H9 (cell line): ENCODE measurements at regions not wholly inside any gene's neighbourhood (a gene's known extent, or its start where the extent isn't known, plus 50 kb on each side); places are given as distances from the start of the nearest gene placed in this dataset.

Experiments
- DNase-seq: peaks from one replicate; pipeline ENCODE4 v3.0.0-alpha.2; 2017
- H2AFZ ChIP-seq: one replicate; pipeline ENCODE4 v1.6.1; 2013; ENCODE audit warnings: mild to moderate bottlenecking, low read length, control low read depth, moderate library complexity
- H2AK5ac ChIP-seq: 2 replicates; pipeline ENCODE4 v1.6.1; 2013; ENCODE audit warnings: low read length, control low read depth, mixed read lengths; ENCODE audit not compliant: insufficient read length
- H2BK120ac ChIP-seq: one replicate; pipeline ENCODE4 v1.6.1; 2013; ENCODE audit warnings: low read depth, mild to moderate bottlenecking, low read length, control low read depth, inconsistent platforms; ENCODE audit not compliant: poor library complexity, severe bottlenecking
- H2BK12ac ChIP-seq: 2 replicates; pipeline ENCODE4 v1.6.1; 2013; ENCODE audit warnings: low read length, control low read depth, mixed read lengths, low read depth; ENCODE audit not compliant: insufficient read length
- H2BK15ac ChIP-seq: 2 replicates; pipeline ENCODE4 v1.6.1; 2013; ENCODE audit warnings: low read depth, low read length, control low read depth
- H2BK20ac ChIP-seq: one replicate; pipeline ENCODE4 v1.6.1; 2013; ENCODE audit warnings: low read depth, mild to moderate bottlenecking, low read length, control low read depth, inconsistent platforms; ENCODE audit not compliant: poor library complexity, severe bottlenecking
- H2BK5ac ChIP-seq: 2 replicates; pipeline ENCODE4 v1.6.1; 2013; ENCODE audit warnings: low read length, control low read depth, mixed read lengths; ENCODE audit not compliant: insufficient read length
- H3K14ac ChIP-seq: 2 replicates; pipeline ENCODE4 v1.6.1; 2013; ENCODE audit warnings: low read length, control low read depth; ENCODE audit not compliant: insufficient read depth
- H3K18ac ChIP-seq: 2 replicates; pipeline ENCODE4 v1.6.1; 2013; ENCODE audit warnings: low read depth, mild to moderate bottlenecking, mixed read lengths, low read length, control low read depth; ENCODE audit not compliant: insufficient read length
- H3K23ac ChIP-seq: 2 replicates; pipeline ENCODE4 v1.6.1; 2013; ENCODE audit warnings: low read length, control low read depth, mixed read lengths, low read depth; ENCODE audit not compliant: insufficient read length
- H3K23me2 ChIP-seq: 2 replicates; pipeline ENCODE4 v1.6.1; 2013; ENCODE audit warnings: low read depth, mild to moderate bottlenecking, mixed read lengths, low read length, control low read depth; ENCODE audit not compliant: insufficient read length, poor library complexity, severe bottlenecking
- H3K27ac ChIP-seq: 2 replicates; pipeline ENCODE4 v1.5.1; 2013; ENCODE audit warnings: low read length, control low read depth, mixed read lengths, low read depth; ENCODE audit not compliant: insufficient read length
- H3K27me3 ChIP-seq: 2 replicates; pipeline ENCODE4 v1.6.1; 2013; ENCODE audit warnings: low read length, control low read depth, inconsistent platforms; ENCODE audit not compliant: insufficient read depth
- H3K4ac ChIP-seq: 2 replicates; pipeline ENCODE4 v1.6.1; 2013; ENCODE audit warnings: low read depth, mild to moderate bottlenecking, control low read depth, inconsistent platforms, low read length, moderate library complexity
- H3K4me1 ChIP-seq: 2 replicates; pipeline ENCODE4 v1.6.1; 2013; ENCODE audit warnings: low read length, control low read depth, inconsistent platforms; ENCODE audit not compliant: insufficient read depth
- H3K4me2 ChIP-seq: 2 replicates; pipeline ENCODE4 v1.6.1; 2013; ENCODE audit warnings: low read length, control low read depth, mixed read lengths; ENCODE audit not compliant: insufficient read length, insufficient read depth
- H3K56ac ChIP-seq: 2 replicates; pipeline ENCODE4 v1.6.1; 2013; ENCODE audit warnings: low read depth, mild to moderate bottlenecking, mixed read lengths, low read length, control low read depth; ENCODE audit not compliant: insufficient read length
- H3K79me1 ChIP-seq: 2 replicates; pipeline ENCODE4 v1.6.1; 2013; ENCODE audit warnings: low read depth, mild to moderate bottlenecking, moderate library complexity, low read length, control low read depth, inconsistent platforms; ENCODE audit not compliant: insufficient read depth, poor library complexity, severe bottlenecking
- H3K79me2 ChIP-seq: 2 replicates; pipeline ENCODE4 v1.6.1; 2013; ENCODE audit warnings: low read length, control low read depth, inconsistent platforms; ENCODE audit not compliant: insufficient read depth
- H3K9ac ChIP-seq: 2 replicates; pipeline ENCODE4 v1.6.1; 2013; ENCODE audit warnings: low read length, control low read depth, mixed read lengths; ENCODE audit not compliant: insufficient read length; ENCODE audit errors: extremely low read depth
- H3K9me3 ChIP-seq: one replicate; pipeline ENCODE4 v1.6.1; 2013; ENCODE audit warnings: low read depth, low read length, inconsistent platforms; ENCODE audit not compliant: control insufficient read depth
- H3T11ph ChIP-seq: one replicate; pipeline ENCODE4 v1.6.1; 2013; ENCODE audit warnings: mild to moderate bottlenecking, low read length, control low read depth, inconsistent platforms
- H4K20me1 ChIP-seq: one replicate; pipeline ENCODE4 v1.6.1; 2013; ENCODE audit not compliant: control insufficient read depth, insufficient read length, insufficient read depth
- H4K5ac ChIP-seq: 2 replicates; pipeline ENCODE4 v1.6.1; 2013; ENCODE audit warnings: low read depth, mild to moderate bottlenecking, mixed read lengths, low read length, control low read depth; ENCODE audit not compliant: insufficient read length
- H4K8ac ChIP-seq: replicated peaks from 2 replicates; pipeline ENCODE4 v1.6.1; 2013; ENCODE audit warnings: low read length, control low read depth, mixed read lengths, low read depth; ENCODE audit not compliant: insufficient read length
- H4K91ac ChIP-seq: 2 replicates; pipeline ENCODE4 v1.6.1; 2013; ENCODE audit warnings: low read depth, mild to moderate bottlenecking, moderate library complexity, mixed read lengths, low read length, control low read depth; ENCODE audit not compliant: insufficient read length
- H3K27ac Mint-ChIP-seq, 3 experiments: 2 replicates in 2 of 3; 3 replicates in 1 of 3; pipeline ENCODE4 v1.8.0; 2020 to 2021; ENCODE audit warnings: mixed read lengths in 3 of 3, mild to moderate bottlenecking in 1 of 3, moderate library complexity in 1 of 3
- H3K27me3 Mint-ChIP-seq: 2 replicates; pipeline ENCODE4 v1.8.0; 2021; ENCODE audit warnings: low read depth, mild to moderate bottlenecking, moderate library complexity, mixed read lengths
- H3K36me3 Mint-ChIP-seq, 3 experiments: 2 replicates in 2 of 3; 3 replicates in 1 of 3; pipeline ENCODE4 v1.8.0; 2020 to 2021; ENCODE audit warnings: low read depth in 3 of 3, mixed read lengths in 3 of 3; ENCODE audit not compliant: insufficient read depth in 1 of 3
- H3K4me1 Mint-ChIP-seq, 2 experiments: 2 replicates each; pipeline ENCODE4 v1.8.0; 2020; ENCODE audit warnings: mixed read lengths in 2 of 2
- H3K4me3 Mint-ChIP-seq, 2 experiments: 2 replicates in 1 of 2; 3 replicates in 1 of 2; pipeline ENCODE4 v1.8.0; 2020 to 2021; ENCODE audit warnings: mild to moderate bottlenecking in 2 of 2, mixed read lengths in 2 of 2, moderate library complexity in 1 of 2
- H3K9me3 Mint-ChIP-seq, 2 experiments: 2 replicates in 1 of 2; 3 replicates in 1 of 2; pipeline ENCODE4 v1.8.0; 2020; ENCODE audit warnings: mild to moderate bottlenecking in 2 of 2, mixed read lengths in 2 of 2, moderate library complexity in 1 of 2
- WGBS: extraction: QIAGEN DNeasy Blood & Tissue Kit; methylation state at CpG from one replicate; pipeline ENCODE4 v1.1.7; 2013; ENCODE audit warnings: missing lambda C conversion rate, low lambda C conversion rate, mixed read lengths; ENCODE audit not compliant: insufficient read length; ENCODE audit errors: extremely low coverage; 5-methylcytosine and 5-hydroxymethylcytosine counted together
- TF ChIP-seq, protein P1 (sequence below): fragments of 200-600 bp; sonication (generic); conservative IDR thresholded peaks from 3 replicates; pipeline ENCODE4 v1.8.0; 2021; ENCODE audit warnings: antibody characterized with exemption, mild to moderate bottlenecking

DNA sequence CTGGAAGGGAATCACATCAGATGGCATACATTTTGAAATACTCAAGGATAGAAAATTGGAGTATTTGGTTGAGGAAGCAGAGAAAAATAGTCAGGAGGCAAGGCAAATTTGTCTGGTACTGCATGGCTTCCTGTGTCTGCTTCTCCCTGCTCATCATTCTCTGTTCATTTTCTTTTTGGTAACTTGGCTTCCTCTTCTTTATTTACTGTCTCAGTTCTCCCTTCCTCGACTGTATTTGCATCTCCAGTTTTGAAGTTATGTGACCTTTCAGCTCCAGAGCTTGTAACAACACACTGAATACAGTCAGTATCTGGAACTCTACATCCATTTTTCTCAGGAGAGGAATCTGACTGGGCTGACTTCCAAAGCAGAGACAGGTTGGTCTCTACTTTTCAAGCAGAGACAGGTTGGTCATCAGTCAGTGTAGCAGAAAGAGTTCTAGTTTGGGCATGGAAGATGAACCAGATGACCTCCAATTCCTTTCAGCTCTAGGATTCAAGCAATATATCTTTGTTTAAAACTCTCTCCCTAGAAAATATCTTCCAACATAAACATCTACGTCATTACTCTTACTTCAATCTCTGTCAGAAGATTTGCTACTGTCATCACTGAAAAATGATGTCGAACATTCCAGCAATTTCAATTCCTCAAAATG lies 571.2 kb downstream of the ADGRL2 start:
- Histone ChIP-seq H3K18ac (no peak overlapping the region), H4K20me1 (no peaks in the 10 kb centered on the region)
- no CpG with 5 or more reads among the region's 3 CpGs for WGBS

More for the DNA sequence above, 571.2 kb downstream of the ADGRL2 start:
- H2BK5ac ChIP-seq, result no peak overlapping the region
- H2BK120ac ChIP-seq, result no peak overlapping the region
- H3K27ac ChIP-seq, result no peak overlapping the region
- H3K27me3 ChIP-seq, result no peaks in the 10 kb centered on the region
- H2BK12ac ChIP-seq, result no peak overlapping the region
- no peaks in the 10 kb centered on the region for H3K4me1 Mint-ChIP-seq
- H3K9ac ChIP-seq, result no peak overlapping the region
- H3K4ac ChIP-seq, result no peak overlapping the region
- H4K8ac ChIP-seq, result no peak overlapping the region
- H3K36me3 Mint-ChIP-seq, result no peaks in the 10 kb centered on the region
- H2AFZ ChIP-seq, result no peak overlapping the region
- no peaks in the 10 kb centered on the region for H3K79me2 ChIP-seq
- H3K23ac ChIP-seq, result no peak overlapping the region
- no peak overlapping the region for H4K91ac ChIP-seq
- H2BK20ac ChIP-seq, result no peak overlapping the region
- H3K79me1 ChIP-seq, result no peaks in the 10 kb centered on the region
- no peak for DNase-seq
- no peak overlapping the region for H3K56ac ChIP-seq
- TF ChIP-seq, protein P1, sequence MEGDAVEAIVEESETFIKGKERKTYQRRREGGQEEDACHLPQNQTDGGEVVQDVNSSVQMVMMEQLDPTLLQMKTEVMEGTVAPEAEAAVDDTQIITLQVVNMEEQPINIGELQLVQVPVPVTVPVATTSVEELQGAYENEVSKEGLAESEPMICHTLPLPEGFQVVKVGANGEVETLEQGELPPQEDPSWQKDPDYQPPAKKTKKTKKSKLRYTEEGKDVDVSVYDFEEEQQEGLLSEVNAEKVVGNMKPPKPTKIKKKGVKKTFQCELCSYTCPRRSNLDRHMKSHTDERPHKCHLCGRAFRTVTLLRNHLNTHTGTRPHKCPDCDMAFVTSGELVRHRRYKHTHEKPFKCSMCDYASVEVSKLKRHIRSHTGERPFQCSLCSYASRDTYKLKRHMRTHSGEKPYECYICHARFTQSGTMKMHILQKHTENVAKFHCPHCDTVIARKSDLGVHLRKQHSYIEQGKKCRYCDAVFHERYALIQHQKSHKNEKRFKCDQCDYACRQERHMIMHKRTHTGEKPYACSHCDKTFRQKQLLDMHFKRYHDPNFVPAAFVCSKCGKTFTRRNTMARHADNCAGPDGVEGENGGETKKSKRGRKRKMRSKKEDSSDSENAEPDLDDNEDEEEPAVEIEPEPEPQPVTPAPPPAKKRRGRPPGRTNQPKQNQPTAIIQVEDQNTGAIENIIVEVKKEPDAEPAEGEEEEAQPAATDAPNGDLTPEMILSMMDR, result no peak
- H2AK5ac ChIP-seq, result no peak overlapping the region
- no peak overlapping the region for H3K4me3 Mint-ChIP-seq
- H3K14ac ChIP-seq, result no peak overlapping the region
- H3T11ph ChIP-seq, result no peak overlapping the region
- H3K27ac Mint-ChIP-seq, result no peak overlapping the region
- H3K4me1 ChIP-seq, result no peaks in the 10 kb centered on the region
- no peaks in the 10 kb centered on the region; a peak in 1 of 5 replicates for H3K9me3 Mint-ChIP-seq
- no peaks in the 10 kb centered on the region for H3K9me3 ChIP-seq
- H3K23me2 ChIP-seq, result no peaks in the 10 kb centered on the region
- H3K4me2 ChIP-seq, result no peak overlapping the region
- H2BK15ac ChIP-seq, result no peak overlapping the region
- H4K5ac ChIP-seq, result no peak overlapping the region
- H3K27me3 Mint-ChIP-seq, result no peaks in the 10 kb centered on the region
